ENCODE measurements at regions not wholly inside any gene's neighbourhood (a gene's known extent, or its start where the extent isn't known, plus 50 kb on each side); places are given as distances from the start of the nearest gene placed in this dataset.

DNA sequence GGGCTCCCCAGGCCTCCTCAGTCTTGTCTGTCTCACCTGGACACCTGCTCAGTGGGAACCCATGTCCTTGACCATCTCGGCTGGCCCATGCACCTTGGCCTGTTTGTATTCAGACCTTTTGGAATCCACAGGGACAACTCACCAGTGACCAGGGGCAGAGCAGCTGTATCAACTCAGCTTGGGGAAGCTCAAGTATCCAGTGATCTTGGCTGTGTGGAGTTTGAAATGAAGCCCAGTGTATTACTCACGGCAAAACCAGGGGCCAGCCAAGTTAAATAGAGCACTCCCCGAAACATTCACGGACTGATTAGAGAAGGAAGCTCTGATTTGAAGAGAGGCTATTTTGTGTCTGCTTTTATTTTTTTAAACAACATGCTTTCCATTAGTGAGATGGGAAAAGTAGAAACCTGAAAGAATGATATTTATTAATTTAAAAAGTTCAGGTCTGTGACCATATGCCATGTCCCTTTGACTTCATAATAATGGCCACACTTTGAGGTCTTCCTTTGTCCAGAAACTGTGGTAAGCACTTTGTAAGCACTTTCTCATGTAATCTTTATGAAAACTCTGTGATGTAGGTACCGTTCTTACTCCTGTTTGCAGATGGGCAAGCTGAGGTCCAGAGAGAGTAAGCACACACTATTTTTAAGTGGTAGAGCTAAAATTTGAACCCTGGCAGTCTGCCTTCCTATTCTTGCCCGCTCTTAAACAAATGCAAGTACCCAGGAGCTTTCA lies 656.5 kb downstream of the BNC2 start:
- H3K4me2 ChIP-seq = no peak overlapping the region
- H3K4me3 ChIP-seq (IDR thresholded peaks at IDR 0.05; ENCODE audit: insufficient read depth, low read depth, low read length) = no peak overlapping the region
- H4K20me1 ChIP-seq (ENCODE audit: insufficient read depth) = no peaks in the 10 kb centered on the region
- no peak for TF ChIP-seq CTCF (conservative IDR thresholded peaks at IDR 0.05; ENCODE audit: low read depth, low read length)
- no peaks in the 10 kb centered on the region for H3K36me3 ChIP-seq (ENCODE audit: insufficient read depth)
- H3K27me3 ChIP-seq (ENCODE audit: insufficient read depth, low read depth) = no peaks in the 10 kb centered on the region
- H3K27ac ChIP-seq = no peak overlapping the region
- no peaks in the 10 kb centered on the region for H3K4me1 ChIP-seq (ENCODE audit: low read depth, poor library complexity, severe bottlenecking)
- H2AFZ ChIP-seq (ENCODE audit: low read depth) = no peak overlapping the region
- H3K79me2 ChIP-seq (ENCODE audit: insufficient read depth, low read depth) = no peaks in the 10 kb centered on the region
- no peak overlapping the region for H3K9ac ChIP-seq

GRCh38 chr9:16214677-16215352 lies 655.7 kb downstream of the BNC2 start:
- Histone ChIP-seq H3K4me2 (no peak overlapping the region), H2AFZ (ENCODE audit: low read depth) (no peak overlapping the region), H3K4me1 (ENCODE audit: low read depth, poor library complexity, severe bottlenecking) (no peaks in the 10 kb centered on the region), H3K79me2 (ENCODE audit: insufficient read depth, low read depth) (no peaks in the 10 kb centered on the region), H3K9ac (no peak overlapping the region), H3K27ac (no peak overlapping the region), H3K36me3 (ENCODE audit: insufficient read depth) (no peaks in the 10 kb centered on the region), H4K20me1 (ENCODE audit: insufficient read depth) (no peaks in the 10 kb centered on the region), H3K4me3 (IDR thresholded peaks at IDR 0.05; ENCODE audit: insufficient read depth, low read depth, low read length) (no peak overlapping the region), H3K27me3 (ENCODE audit: insufficient read depth, low read depth) (no peaks in the 10 kb centered on the region)
- no peak for TF ChIP-seq CTCF (conservative IDR thresholded peaks at IDR 0.05; ENCODE audit: low read depth, low read length)

- H4K20me1 ChIP-seq (ENCODE audit: insufficient read depth) = no peaks in the 10 kb centered on the region
- peaks cover 3% of the 10 kb centered on the region for H3K4me1 ChIP-seq (ENCODE audit: low read depth, poor library complexity, severe bottlenecking)
- TF ChIP-seq CTCF (conservative IDR thresholded peaks at IDR 0.05; ENCODE audit: low read depth, low read length) = no peak
- no peak overlapping the region for H2AFZ ChIP-seq (ENCODE audit: low read depth)
- H3K27ac ChIP-seq = no peak overlapping the region
- no peak overlapping the region for H3K4me3 ChIP-seq (IDR thresholded peaks at IDR 0.05; ENCODE audit: insufficient read depth, low read depth, low read length)
- no peaks in the 10 kb centered on the region for H3K36me3 ChIP-seq (ENCODE audit: insufficient read depth)
- H3K4me2 ChIP-seq = no peak overlapping the region
- H3K79me2 ChIP-seq (ENCODE audit: insufficient read depth, low read depth) = no peaks in the 10 kb centered on the region
- H3K27me3 ChIP-seq (ENCODE audit: insufficient read depth, low read depth) = no peaks in the 10 kb centered on the region
- H3K9ac ChIP-seq = no peak overlapping the region
Observed at GRCh38 chr9:16215353-16215680, 655.2 kb downstream of the BNC2 start.

- H4K20me1 ChIP-seq (ENCODE audit: insufficient read depth) = no peaks in the 10 kb centered on the region
- H3K27me3 ChIP-seq (ENCODE audit: insufficient read depth, low read depth) = no peaks in the 10 kb centered on the region
- peaks cover 31% of the 10 kb centered on the region for H3K4me1 ChIP-seq (ENCODE audit: low read depth, poor library complexity, severe bottlenecking)
- no peak overlapping the region for H2AFZ ChIP-seq (ENCODE audit: low read depth)
- H3K9ac ChIP-seq = no peak overlapping the region
- TF ChIP-seq CTCF (conservative IDR thresholded peaks at IDR 0.05; ENCODE audit: low read depth, low read length) = no peak
- H3K4me3 ChIP-seq (IDR thresholded peaks at IDR 0.05; ENCODE audit: insufficient read depth, low read depth, low read length) = no peak overlapping the region
- H3K27ac ChIP-seq = no peak overlapping the region
- no peaks in the 10 kb centered on the region for H3K79me2 ChIP-seq (ENCODE audit: insufficient read depth, low read depth)
- H3K36me3 ChIP-seq (ENCODE audit: insufficient read depth) = no peaks in the 10 kb centered on the region
- H3K4me2 ChIP-seq = no peak overlapping the region
Observed at GRCh38 chr9:16217943-16218701, 652.3 kb downstream of the BNC2 start.

Measured in KMS-11 (cell line).